Activated T-helper 2 cell treated with anti-CD3 and anti-CD28 coated beads, Interferon-gamma antibody, Interleukin-2, Interleukin-4, amounts not matched to agents 10 μg/mL and 5 μg/mL and 100 μg/mL, durations not matched to agents 14 hours and 24 hours and 36 hours (primary cell): ENCODE measurements at regions not wholly inside any gene's neighbourhood (a gene's known extent, or its start where the extent isn't known, plus 50 kb on each side); places are given as distances from the start of the nearest gene placed in this dataset.
A peak's percentile ranks its signal among the peaks of the same experiment; 100 is the strongest.

Experiments used
- DNase-seq: peaks from one replicate; pipeline ENCODE4 v3.0.0; 2021; ENCODE audit warnings: low spot score
- H3K27ac Mint-ChIP-seq: one replicate; pipeline ENCODE4 v1.8.0; 2021; ENCODE audit warnings: mixed read lengths
- H3K27me3 Mint-ChIP-seq: one replicate; pipeline ENCODE4 v1.8.0; 2021; ENCODE audit warnings: low read depth, mixed read lengths
- H3K36me3 Mint-ChIP-seq: one replicate; pipeline ENCODE4 v1.8.0; 2021; ENCODE audit warnings: low read depth, mixed read lengths
- H3K4me1 Mint-ChIP-seq: one replicate; pipeline ENCODE4 v1.8.0; 2021; ENCODE audit warnings: low read depth, mixed read lengths
- H3K4me3 Mint-ChIP-seq: one replicate; pipeline ENCODE4 v1.8.0; 2021; ENCODE audit warnings: low read depth, mild to moderate bottlenecking, moderate library complexity, mixed read lengths
- H3K9me3 Mint-ChIP-seq: one replicate; pipeline ENCODE4 v1.8.0; 2021; ENCODE audit warnings: mixed read lengths
- intact Hi-C: fragments of 100-400 bp; cut with micrococcal nuclease; formaldehyde crosslinking; loops from one replicate; pipeline ENCODE4 v1.15.1; 2023

DNA sequence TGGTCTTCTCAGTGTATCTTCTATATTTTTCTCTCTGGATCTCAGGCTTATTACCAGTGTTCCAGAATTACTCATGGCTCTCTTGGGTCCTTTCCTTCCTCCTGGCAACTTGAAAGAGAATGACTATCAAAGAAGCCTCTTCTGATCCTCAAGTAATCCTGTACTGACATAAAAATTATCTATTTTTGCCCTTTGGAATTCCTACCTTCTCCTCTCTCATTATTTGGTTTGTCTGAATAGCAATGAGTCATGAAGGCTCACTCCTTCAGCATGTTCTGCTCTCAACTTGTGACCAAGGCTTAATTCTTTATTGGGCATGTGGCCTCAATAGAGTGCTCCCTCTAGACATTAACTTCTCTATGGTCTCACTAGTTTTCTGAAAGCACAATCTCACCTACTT lies 553.6 kb upstream of the ATP2B1 start:
- no peak overlapping the region for H3K27ac Mint-ChIP-seq
- intact Hi-C loops = no loop called here
- no peaks in the 10 kb centered on the region for H3K36me3 Mint-ChIP-seq
- no peak for DNase-seq
- no peaks in the 10 kb centered on the region for H3K9me3 Mint-ChIP-seq
- no peak overlapping the region for H3K4me3 Mint-ChIP-seq
- no peaks in the 10 kb centered on the region for H3K4me1 Mint-ChIP-seq
- H3K27me3 Mint-ChIP-seq = peaks cover 8% of the 10 kb centered on the region

- Mint-ChIP-seq H3K27ac (no peak overlapping the region), H3K4me1 (no peaks in the 10 kb centered on the region), H3K4me3 (no peak overlapping the region), H3K27me3 (peaks cover 8% of the 10 kb centered on the region), H3K9me3 (no peaks in the 10 kb centered on the region), H3K36me3 (no peaks in the 10 kb centered on the region)
- intact Hi-C loops = no loop called here
- no peak for DNase-seq
Measured at GRCh38 chr12:90261283-90261682, 552.6 kb upstream of the ATP2B1 start.

- Mint-ChIP-seq H3K4me1 (no peaks in the 10 kb centered on the region), H3K4me3 (no peak overlapping the region), H3K36me3 (no peaks in the 10 kb centered on the region), H3K27ac (no peak overlapping the region), H3K27me3 (peaks cover 8% of the 10 kb centered on the region), H3K9me3 (no peaks in the 10 kb centered on the region)
- no peak for DNase-seq
- intact Hi-C loops = no loop called here
Measured at GRCh38 chr12:90260136-90260535, 551.5 kb upstream of the ATP2B1 start.

GRCh38 chr12:90257927-90258624 lies 549.4 kb upstream of the ATP2B1 start:
- intact Hi-C loops = loop anchor here (10.0 kb wide), 1 partner anchor 693 kb away; no protein-coding TSS in a partner anchor
- Mint-ChIP-seq H3K4me1 (peaks cover 7% of the 10 kb centered on the region), H3K4me3 (no peak overlapping the region), H3K36me3 (no peaks in the 10 kb centered on the region), H3K9me3 (no peaks in the 10 kb centered on the region), H3K27me3 (peaks cover 5% of the 10 kb centered on the region), H3K27ac (no peak overlapping the region)
- no peak for DNase-seq

DNA sequence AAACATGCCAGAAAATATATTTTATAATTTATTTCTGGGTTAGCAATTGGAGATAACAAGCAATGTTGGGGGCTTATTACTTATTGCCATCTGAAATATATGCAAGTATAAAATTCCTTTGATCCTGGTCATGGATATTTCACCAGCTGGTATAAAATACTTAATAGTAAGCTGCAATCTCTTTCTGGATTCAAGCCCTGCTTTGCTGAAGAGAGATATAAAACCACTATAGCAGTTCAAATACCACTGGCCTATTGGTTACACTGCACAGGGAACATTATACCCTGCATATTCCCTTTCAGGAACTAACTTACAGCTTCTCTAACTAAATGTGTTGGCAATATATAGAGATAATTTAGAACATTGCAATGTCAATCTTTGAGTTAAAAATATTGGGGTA lies 546.2 kb upstream of the ATP2B1 start:
- DNase-seq = no peak
- intact Hi-C loops = loop anchor here (10.0 kb wide), 1 partner anchor 690 kb away; no protein-coding TSS in a partner anchor
- Mint-ChIP-seq H3K27me3 (no peaks in the 10 kb centered on the region), H3K27ac (no peak overlapping the region), H3K4me1 (peaks cover 7% of the 10 kb centered on the region), H3K4me3 (no peak overlapping the region), H3K36me3 (no peaks in the 10 kb centered on the region), H3K9me3 (no peaks in the 10 kb centered on the region)

DNA sequence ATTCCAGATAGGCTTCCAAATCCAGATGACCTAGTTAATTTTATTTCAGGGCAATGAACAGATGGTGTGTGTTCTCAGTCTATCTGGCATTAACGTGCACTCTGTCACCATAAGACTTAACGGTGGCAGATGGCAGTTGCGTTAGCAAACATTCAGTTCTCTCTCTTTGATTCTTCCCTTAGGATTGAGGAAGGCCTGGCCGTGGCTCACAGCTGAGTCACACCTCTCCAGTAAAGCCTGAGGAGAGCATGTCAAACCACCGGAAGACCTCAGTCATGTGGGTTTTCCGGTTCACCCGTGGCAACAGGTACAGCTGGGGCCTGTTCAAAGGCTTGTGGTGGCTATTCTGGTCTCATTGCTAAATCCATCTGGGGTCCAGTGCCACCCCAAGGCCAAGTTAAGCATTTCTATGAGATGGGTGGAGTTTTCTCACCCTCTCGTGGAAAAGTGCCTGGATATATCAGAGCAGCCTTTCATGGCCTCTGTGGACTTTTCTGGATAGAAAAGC lies 545.1 kb upstream of the ATP2B1 start:
- Mint-ChIP-seq H3K27ac (no peak overlapping the region), H3K4me3 (no peak overlapping the region), H3K27me3 (no peaks in the 10 kb centered on the region), H3K9me3 (no peaks in the 10 kb centered on the region), H3K36me3 (no peaks in the 10 kb centered on the region), H3K4me1 (peaks cover 7% of the 10 kb centered on the region)
- DNase-seq = peak; percentile 22
- intact Hi-C loops = loop anchor here (10.0 kb wide), 1 partner anchor 689 kb away; no protein-coding TSS in a partner anchor

GRCh38 chr12:90253136-90253535 lies 544.5 kb upstream of the ATP2B1 start:
- intact Hi-C loops = loop anchor here (10.0 kb wide), 1 partner anchor 688 kb away; no protein-coding TSS in a partner anchor
- H3K36me3 Mint-ChIP-seq = no peaks in the 10 kb centered on the region
- no peak for DNase-seq

GRCh38 chr12:90250766-90251165 lies 542.1 kb upstream of the ATP2B1 start:
- H3K9me3 Mint-ChIP-seq = no peaks in the 10 kb centered on the region
- intact Hi-C loops = loop anchor here (10.0 kb wide), 1 partner anchor 686 kb away; no protein-coding TSS in a partner anchor
- no peaks in the 10 kb centered on the region for H3K36me3 Mint-ChIP-seq
- no peak overlapping the region for H3K4me3 Mint-ChIP-seq
- H3K4me1 Mint-ChIP-seq = peaks cover 7% of the 10 kb centered on the region
- no peak for DNase-seq
- peaks cover 2% of the 10 kb centered on the region for H3K27me3 Mint-ChIP-seq
- no peak overlapping the region for H3K27ac Mint-ChIP-seq

More at GRCh38 chr12:90253136-90253535, 544.5 kb upstream of the ATP2B1 start:
- H3K27ac Mint-ChIP-seq = no peak overlapping the region
- H3K27me3 Mint-ChIP-seq = no peaks in the 10 kb centered on the region
- H3K4me1 Mint-ChIP-seq = peaks cover 7% of the 10 kb centered on the region
- no peaks in the 10 kb centered on the region for H3K9me3 Mint-ChIP-seq
- H3K4me3 Mint-ChIP-seq = no peak overlapping the region

DNA sequence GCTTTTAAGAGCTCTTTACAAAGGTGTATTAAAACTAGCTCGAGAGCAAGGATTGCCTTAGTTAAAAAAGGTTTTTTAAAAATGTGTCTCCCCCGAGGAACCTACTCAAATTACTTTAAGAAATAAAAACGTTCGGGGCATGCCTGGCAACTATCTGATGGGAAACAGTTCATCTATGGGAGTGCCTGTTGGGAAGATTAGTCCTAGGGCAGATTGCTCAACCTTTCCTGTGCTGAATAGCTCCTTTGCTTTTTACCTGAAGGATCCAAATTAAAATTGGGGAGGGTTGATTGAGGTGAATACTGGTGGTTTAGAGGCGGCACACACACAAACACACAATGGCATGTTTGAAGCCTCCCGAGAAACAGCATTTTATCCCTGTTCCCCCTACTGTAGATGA lies 541.4 kb upstream of the ATP2B1 start:
- Mint-ChIP-seq H3K27me3 (peaks cover 2% of the 10 kb centered on the region), H3K4me3 (no peak overlapping the region), H3K36me3 (no peaks in the 10 kb centered on the region), H3K27ac (no peak overlapping the region), H3K4me1 (peaks cover 7% of the 10 kb centered on the region), H3K9me3 (no peaks in the 10 kb centered on the region)
- no peak for DNase-seq
- intact Hi-C loops = loop anchor here (10.0 kb wide), 1 partner anchor 685 kb away; no protein-coding TSS in a partner anchor

GRCh38 chr12:90246688-90247087 lies 538.0 kb upstream of the ATP2B1 start:
- no peaks in the 10 kb centered on the region for H3K36me3 Mint-ChIP-seq
- intact Hi-C loops = no loop called here
- H3K9me3 Mint-ChIP-seq = no peaks in the 10 kb centered on the region
- H3K4me1 Mint-ChIP-seq = no peaks in the 10 kb centered on the region
- no peak overlapping the region for H3K4me3 Mint-ChIP-seq
- no peak for DNase-seq
- no peak overlapping the region for H3K27ac Mint-ChIP-seq
- H3K27me3 Mint-ChIP-seq = peaks cover 2% of the 10 kb centered on the region

DNA sequence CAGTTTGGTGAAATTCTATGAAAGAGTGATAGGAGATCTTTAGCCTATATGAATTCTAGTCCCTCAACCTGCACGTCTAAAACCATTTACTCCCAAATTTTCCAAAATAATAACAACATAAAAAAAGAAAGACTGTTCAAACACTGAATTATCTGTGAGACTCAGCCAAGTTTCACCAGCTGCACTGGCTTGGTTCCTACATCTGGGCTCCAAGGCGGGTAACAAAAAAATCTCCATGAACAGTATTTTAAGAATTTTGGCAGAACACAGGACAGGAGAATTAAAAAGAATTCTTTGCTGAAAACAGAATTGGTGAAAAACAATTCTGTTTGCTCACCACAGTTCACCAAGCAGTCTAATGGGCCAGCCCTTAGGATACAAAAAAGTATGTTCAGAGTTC lies 536.8 kb upstream of the ATP2B1 start:
- Mint-ChIP-seq H3K9me3 (no peaks in the 10 kb centered on the region), H3K4me1 (no peaks in the 10 kb centered on the region), H3K27ac (no peak overlapping the region), H3K36me3 (no peaks in the 10 kb centered on the region), H3K27me3 (peaks cover 2% of the 10 kb centered on the region), H3K4me3 (no peak overlapping the region)
- intact Hi-C loops = no loop called here
- DNase-seq = no peak

GRCh38 chr12:90244232-90244631 lies 535.6 kb upstream of the ATP2B1 start:
- H3K4me3 Mint-ChIP-seq = no peak overlapping the region
- no peak overlapping the region for H3K27ac Mint-ChIP-seq
- peaks cover 2% of the 10 kb centered on the region for H3K27me3 Mint-ChIP-seq
- H3K4me1 Mint-ChIP-seq = no peaks in the 10 kb centered on the region
- no peaks in the 10 kb centered on the region for H3K9me3 Mint-ChIP-seq
- no peak for DNase-seq
- intact Hi-C loops = no loop called here
- no peaks in the 10 kb centered on the region for H3K36me3 Mint-ChIP-seq

DNA sequence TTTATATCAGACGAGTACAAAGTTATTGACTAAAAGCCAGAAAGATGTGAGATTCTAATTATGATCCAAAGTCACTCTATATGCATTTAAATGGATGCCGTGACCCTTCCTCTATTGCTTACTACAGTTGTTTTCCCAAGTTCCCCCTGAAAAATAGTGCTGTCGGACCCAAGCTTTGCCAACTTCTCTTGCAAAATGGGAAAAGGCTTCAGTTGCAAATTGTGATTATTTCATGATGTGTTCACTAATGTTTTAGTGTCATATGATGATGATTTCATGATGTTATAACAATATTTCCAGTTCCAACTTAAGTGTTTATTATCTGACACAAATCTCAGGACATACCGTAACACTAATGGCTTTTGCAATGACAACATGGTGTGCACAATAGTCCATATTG lies 534.6 kb upstream of the ATP2B1 start:
- no peak overlapping the region for H3K27ac Mint-ChIP-seq
- no peaks in the 10 kb centered on the region for H3K9me3 Mint-ChIP-seq
- DNase-seq = no peak
- no peak overlapping the region for H3K4me3 Mint-ChIP-seq
- peaks cover 2% of the 10 kb centered on the region for H3K27me3 Mint-ChIP-seq
- intact Hi-C loops = no loop called here
- H3K36me3 Mint-ChIP-seq = no peaks in the 10 kb centered on the region
- H3K4me1 Mint-ChIP-seq = no peaks in the 10 kb centered on the region
